Gastrocnemius medialis (tissue), 4 donors: ENCODE measurements at regions not wholly inside any gene's neighbourhood (a gene's known extent, or its start where the extent isn't known, plus 50 kb on each side); places are given as distances from the start of the nearest gene placed in this dataset.

Experiments
- POLR2A ChIP-seq, 2 donors: fragments of 450-650 bp; IDR thresholded peaks; one replicate each; pipeline ENCODE4 v1.6.1; 2017; ENCODE audit warnings: antibody characterized with exemption in 2 of 2, mild to moderate bottlenecking in 2 of 2, moderate library complexity in 2 of 2
- TF ChIP-seq, protein P1 (sequence below), 5 experiments: fragments of 450-650 bp in 3 of 5; fragments of 200-600 bp in 2 of 5; sonication (generic) in 2 of 5; IDR thresholded peaks in 4 of 5; conservative IDR thresholded peaks in 1 of 5; 1 replicate in 4 of 5; 2 replicates in 1 of 5; pipeline ENCODE4 v1.5.1; 2016 to 2019; ENCODE audit warnings: antibody characterized with exemption in 5 of 5, mild to moderate bottlenecking in 3 of 5, moderate library complexity in 3 of 5

DNA sequence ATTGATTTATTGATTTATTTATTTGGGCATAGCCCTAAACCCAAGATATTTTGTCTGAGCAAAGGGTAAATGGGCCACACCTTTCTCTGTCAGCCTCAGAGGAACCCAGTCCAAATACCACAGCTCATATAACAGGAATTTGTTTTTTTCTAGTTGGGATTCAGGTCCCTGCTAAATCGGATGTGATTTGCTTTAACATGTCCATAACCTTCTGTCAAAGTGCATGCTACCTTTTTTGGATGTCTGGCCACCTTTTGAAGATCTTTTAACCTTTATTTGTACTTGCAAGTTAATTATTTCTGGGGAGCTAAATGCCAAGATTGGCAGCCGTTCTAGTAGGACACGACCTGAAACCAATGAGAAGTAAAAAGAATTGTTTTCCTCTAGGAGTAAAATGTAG is 303.2 kb upstream of the UBE2E3 start:
- TF ChIP-seq, protein P1, sequence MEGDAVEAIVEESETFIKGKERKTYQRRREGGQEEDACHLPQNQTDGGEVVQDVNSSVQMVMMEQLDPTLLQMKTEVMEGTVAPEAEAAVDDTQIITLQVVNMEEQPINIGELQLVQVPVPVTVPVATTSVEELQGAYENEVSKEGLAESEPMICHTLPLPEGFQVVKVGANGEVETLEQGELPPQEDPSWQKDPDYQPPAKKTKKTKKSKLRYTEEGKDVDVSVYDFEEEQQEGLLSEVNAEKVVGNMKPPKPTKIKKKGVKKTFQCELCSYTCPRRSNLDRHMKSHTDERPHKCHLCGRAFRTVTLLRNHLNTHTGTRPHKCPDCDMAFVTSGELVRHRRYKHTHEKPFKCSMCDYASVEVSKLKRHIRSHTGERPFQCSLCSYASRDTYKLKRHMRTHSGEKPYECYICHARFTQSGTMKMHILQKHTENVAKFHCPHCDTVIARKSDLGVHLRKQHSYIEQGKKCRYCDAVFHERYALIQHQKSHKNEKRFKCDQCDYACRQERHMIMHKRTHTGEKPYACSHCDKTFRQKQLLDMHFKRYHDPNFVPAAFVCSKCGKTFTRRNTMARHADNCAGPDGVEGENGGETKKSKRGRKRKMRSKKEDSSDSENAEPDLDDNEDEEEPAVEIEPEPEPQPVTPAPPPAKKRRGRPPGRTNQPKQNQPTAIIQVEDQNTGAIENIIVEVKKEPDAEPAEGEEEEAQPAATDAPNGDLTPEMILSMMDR (IDR thresholded peaks at IDR 0.05 in 4 of 5, conservative IDR thresholded peaks at IDR 0.05 in 1 of 5), result no peak
- TF ChIP-seq POLR2A (IDR thresholded peaks at IDR 0.05), result no peak
